Thoracic aorta (tissue), 2 donors: ENCODE measurements at regions not wholly inside any gene's neighbourhood (a gene's known extent, or its start where the extent isn't known, plus 50 kb on each side); places are given as distances from the start of the nearest gene placed in this dataset.

ENCODE experiments used
- ATAC-seq: fragments of 150-250 bp; one replicate; pipeline ENCODE4 v1.8.0; 2017; ENCODE audit warnings: low read depth; ENCODE audit not compliant: insufficient number of reproducible peaks, low FRiP score
- DNase-seq: peaks from one replicate; pipeline ENCODE4 v3.0.0-alpha.2; 2020; ENCODE audit warnings: low spot score
- H3K27ac ChIP-seq, 2 donors: fragments of 200-600 bp; sonication (generic); 1 replicate in 1 of 2; 2 replicates in 1 of 2; pipeline ENCODE4 v1.5.1; 2016; ENCODE audit warnings: mild to moderate bottlenecking in 2 of 2, moderate library complexity in 2 of 2
- H3K27me3 ChIP-seq: fragments of 200-600 bp; sonication (generic); replicated peaks from 2 replicates; pipeline ENCODE4 v1.6.0; 2016; ENCODE audit warnings: mild to moderate bottlenecking; ENCODE audit not compliant: insufficient read depth
- H3K36me3 ChIP-seq: fragments of 200-600 bp; sonication (generic); one replicate; pipeline ENCODE4 v1.5.1; 2016
- H3K4me1 ChIP-seq, 2 donors: fragments of 200-600 bp; sonication (generic); 1 replicate in 1 of 2; 2 replicates in 1 of 2; pipeline versions ENCODE4 v1.5.1 to v1.6.0; 2016; ENCODE audit warnings: low read depth in 2 of 2, mild to moderate bottlenecking in 1 of 2; ENCODE audit not compliant: control insufficient read depth in 1 of 2
- H3K4me3 ChIP-seq: fragments of 200-600 bp; sonication (generic); 2 replicates; pipeline ENCODE4 v1.5.1; 2016; ENCODE audit warnings: mild to moderate bottlenecking
- H3K9me3 ChIP-seq: fragments of 200-600 bp; sonication (generic); 2 replicates; pipeline ENCODE4 v1.5.1; 2016
- TF ChIP-seq, protein P1 (sequence below): fragments of 200-600 bp; sonication (generic); IDR thresholded peaks from one replicate; pipeline ENCODE4 v1.5.1; 2019; ENCODE audit warnings: antibody characterized with exemption

DNA sequence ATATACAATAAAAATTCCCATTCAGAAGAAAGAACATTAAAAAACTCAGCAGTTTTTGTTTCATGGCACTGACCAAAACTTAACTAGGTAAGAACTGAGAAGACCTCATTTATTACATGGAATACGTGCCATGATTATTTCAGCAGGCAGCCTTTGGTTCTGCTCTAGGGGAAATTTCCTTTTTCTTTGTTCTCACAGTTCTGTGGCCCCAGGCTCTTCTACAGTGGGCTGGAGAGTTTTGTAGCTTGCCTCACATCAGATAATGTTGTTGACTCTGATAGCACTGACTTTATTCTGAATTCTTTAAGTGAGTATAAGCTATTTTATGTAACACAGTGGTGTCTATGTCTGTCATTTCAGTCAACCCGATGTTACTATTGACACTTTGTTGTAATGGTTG lies 844.3 kb downstream of the TBC1D32 start:
- TF ChIP-seq, protein P1, sequence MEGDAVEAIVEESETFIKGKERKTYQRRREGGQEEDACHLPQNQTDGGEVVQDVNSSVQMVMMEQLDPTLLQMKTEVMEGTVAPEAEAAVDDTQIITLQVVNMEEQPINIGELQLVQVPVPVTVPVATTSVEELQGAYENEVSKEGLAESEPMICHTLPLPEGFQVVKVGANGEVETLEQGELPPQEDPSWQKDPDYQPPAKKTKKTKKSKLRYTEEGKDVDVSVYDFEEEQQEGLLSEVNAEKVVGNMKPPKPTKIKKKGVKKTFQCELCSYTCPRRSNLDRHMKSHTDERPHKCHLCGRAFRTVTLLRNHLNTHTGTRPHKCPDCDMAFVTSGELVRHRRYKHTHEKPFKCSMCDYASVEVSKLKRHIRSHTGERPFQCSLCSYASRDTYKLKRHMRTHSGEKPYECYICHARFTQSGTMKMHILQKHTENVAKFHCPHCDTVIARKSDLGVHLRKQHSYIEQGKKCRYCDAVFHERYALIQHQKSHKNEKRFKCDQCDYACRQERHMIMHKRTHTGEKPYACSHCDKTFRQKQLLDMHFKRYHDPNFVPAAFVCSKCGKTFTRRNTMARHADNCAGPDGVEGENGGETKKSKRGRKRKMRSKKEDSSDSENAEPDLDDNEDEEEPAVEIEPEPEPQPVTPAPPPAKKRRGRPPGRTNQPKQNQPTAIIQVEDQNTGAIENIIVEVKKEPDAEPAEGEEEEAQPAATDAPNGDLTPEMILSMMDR, result no peak
- DNase-seq, result no peak
- Histone ChIP-seq H3K27ac (no peak overlapping the region), H3K9me3 (no peaks in the 10 kb centered on the region), H3K27me3 (no peaks in the 10 kb centered on the region), H3K4me3 (no peak overlapping the region), H3K4me1 (no peaks in the 10 kb centered on the region), H3K36me3 (no peaks in the 10 kb centered on the region)
- no peak for ATAC-seq

DNA sequence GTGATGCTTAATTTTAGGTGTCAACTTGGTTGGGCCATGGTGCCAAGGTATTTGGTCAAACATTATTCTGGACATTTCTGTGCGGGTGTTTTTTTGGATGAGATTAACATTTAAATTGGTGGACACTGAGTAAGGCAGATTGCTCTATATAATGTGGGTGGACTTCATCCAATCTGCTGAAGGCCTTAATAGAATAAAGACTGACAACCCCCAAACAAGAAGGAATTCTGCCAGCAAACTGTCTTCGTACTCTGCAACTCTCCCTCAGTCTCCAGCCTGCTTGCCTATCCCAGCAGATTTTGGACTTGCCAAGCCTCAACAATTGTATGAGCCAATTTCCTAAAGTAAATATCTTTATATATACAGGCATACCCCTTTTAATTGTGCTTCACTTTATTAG lies 850.1 kb downstream of the TBC1D32 start:
- ATAC-seq (no peak), DNase-seq (no peak)
- H3K9me3 ChIP-seq, result no peaks in the 10 kb centered on the region
- H3K4me1 ChIP-seq, result no peaks in the 10 kb centered on the region
- TF ChIP-seq, protein P1, result no peak
- no peak overlapping the region for H3K27ac ChIP-seq
- H3K27me3 ChIP-seq, result no peaks in the 10 kb centered on the region
- H3K4me3 ChIP-seq, result no peak overlapping the region
- no peaks in the 10 kb centered on the region for H3K36me3 ChIP-seq

DNA sequence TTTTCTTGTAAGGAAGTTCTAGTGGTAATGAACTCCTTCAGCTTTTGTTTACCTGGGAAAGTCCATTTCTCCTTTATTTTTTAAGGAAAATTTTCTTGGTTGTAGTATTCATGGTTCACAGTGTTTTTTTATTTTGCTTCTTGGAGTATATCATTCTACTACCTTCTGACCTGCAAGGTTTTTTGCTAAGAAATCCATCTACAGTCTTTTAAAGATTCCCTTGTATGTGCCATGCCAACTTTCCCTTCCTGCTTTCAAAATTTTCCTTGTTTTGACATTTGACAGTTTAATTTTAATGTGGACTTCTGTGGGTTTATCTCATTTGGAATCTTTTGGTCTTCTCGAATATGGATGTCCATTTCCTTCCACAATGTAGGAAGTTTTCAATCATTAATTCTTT lies 855.6 kb downstream of the TBC1D32 start:
- no peak overlapping the region for H3K27ac ChIP-seq
- no peaks in the 10 kb centered on the region for H3K4me1 ChIP-seq
- DNase-seq (no peak), ATAC-seq (no peak)
- no peaks in the 10 kb centered on the region for H3K36me3 ChIP-seq
- no peaks in the 10 kb centered on the region for H3K27me3 ChIP-seq
- TF ChIP-seq, protein P1, result no peak
- no peak overlapping the region for H3K4me3 ChIP-seq
- no peaks in the 10 kb centered on the region for H3K9me3 ChIP-seq

DNA sequence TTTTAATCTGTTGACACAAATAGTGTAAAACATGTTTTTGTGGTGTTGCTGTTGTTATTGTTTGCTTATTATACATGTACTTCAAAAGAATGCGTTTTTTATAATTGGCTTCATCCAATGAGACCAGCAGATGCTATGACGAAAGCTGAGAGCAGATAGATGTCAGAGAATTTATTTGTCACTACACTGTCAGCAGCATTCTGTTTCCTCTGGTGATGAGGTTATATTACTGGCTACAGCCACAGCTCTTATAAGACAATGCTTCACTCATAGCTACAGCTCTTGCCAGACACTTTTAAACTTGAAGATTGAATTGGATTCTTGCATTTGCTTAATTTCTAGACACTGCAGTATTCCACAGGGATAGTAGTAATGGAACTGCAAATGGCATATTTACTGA lies 860.5 kb downstream of the TBC1D32 start:
- H3K27me3 ChIP-seq, result no peaks in the 10 kb centered on the region
- no peaks in the 10 kb centered on the region for H3K4me1 ChIP-seq
- no peak overlapping the region for H3K4me3 ChIP-seq
- TF ChIP-seq, protein P1, result no peak
- DNase-seq (no peak), ATAC-seq (no peak)
- H3K36me3 ChIP-seq, result no peaks in the 10 kb centered on the region
- no peaks in the 10 kb centered on the region for H3K9me3 ChIP-seq
- H3K27ac ChIP-seq, result no peak overlapping the region

DNA sequence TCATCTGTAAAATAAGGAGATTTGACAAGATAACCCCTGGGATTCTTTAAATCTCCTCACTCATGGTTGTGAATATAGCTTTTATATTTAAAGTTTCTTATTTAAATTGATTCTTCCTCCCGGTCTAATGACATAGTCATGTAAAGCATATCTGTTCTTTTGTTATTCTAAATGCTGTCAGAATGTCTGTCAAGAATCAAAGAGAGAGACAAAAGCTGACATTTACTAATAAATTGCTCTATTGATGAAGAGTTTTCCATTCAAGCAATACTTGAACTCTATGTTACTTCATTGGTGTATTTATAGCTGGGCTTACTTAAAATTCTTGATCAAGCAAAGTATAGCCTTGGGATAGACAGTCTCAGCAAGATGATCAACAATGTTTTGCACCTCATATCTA lies 865.8 kb downstream of the TBC1D32 start:
- Histone ChIP-seq H3K27me3 (no peaks in the 10 kb centered on the region), H3K4me1 (no peaks in the 10 kb centered on the region), H3K9me3 (no peaks in the 10 kb centered on the region), H3K4me3 (no peak overlapping the region), H3K36me3 (no peaks in the 10 kb centered on the region), H3K27ac (no peak overlapping the region)
- TF ChIP-seq, protein P1, result no peak
- ATAC-seq (no peak), DNase-seq (no peak)
